ENCODE measurements at regions not wholly inside any gene's neighbourhood (a gene's known extent, or its start where the extent isn't known, plus 50 kb on each side); places are given as distances from the start of the nearest gene placed in this dataset.

- DNase-seq (ENCODE audit: extremely low read depth, low read depth), result no peak
- no peak for TF ChIP-seq CTCF (IDR thresholded peaks at IDR 0.05; ENCODE audit: low read depth, low read length)
Observed at GRCh38 chr2:120629241-120629895, 106.3 kb upstream of the GLI2 start.

GRCh38 chr2:120630031-120630701 is 105.5 kb upstream of the GLI2 start:
- no peak for TF ChIP-seq CTCF (IDR thresholded peaks at IDR 0.05; ENCODE audit: low read depth, low read length)
- DNase-seq (ENCODE audit: extremely low read depth, low read depth), result no peak

GRCh38 chr2:120631236-120631635 is 104.4 kb upstream of the GLI2 start:
- no peak for TF ChIP-seq CTCF (IDR thresholded peaks at IDR 0.05; ENCODE audit: low read depth, low read length)
- no peak for DNase-seq (ENCODE audit: extremely low read depth, low read depth)

- DNase-seq (ENCODE audit: extremely low read depth, low read depth), result no peak
- no peak for TF ChIP-seq CTCF (IDR thresholded peaks at IDR 0.05; ENCODE audit: low read depth, low read length)
Observed at GRCh38 chr2:120631724-120632123, 103.9 kb upstream of the GLI2 start.

- DNase-seq (ENCODE audit: extremely low read depth, low read depth), result no peak
- TF ChIP-seq CTCF (IDR thresholded peaks at IDR 0.05; ENCODE audit: low read depth, low read length), result no peak
Observed at GRCh38 chr2:120632796-120633646, 102.6 kb upstream of the GLI2 start.

- TF ChIP-seq CTCF (IDR thresholded peaks at IDR 0.05; ENCODE audit: low read depth, low read length), result no peak
- no peak for DNase-seq (ENCODE audit: extremely low read depth, low read depth)
Observed at GRCh38 chr2:120634533-120634932, 101.1 kb upstream of the GLI2 start.

- no peak for DNase-seq (ENCODE audit: extremely low read depth, low read depth)
- TF ChIP-seq CTCF (IDR thresholded peaks at IDR 0.05; ENCODE audit: low read depth, low read length), result no peak
Observed at GRCh38 chr2:120635146-120635545, 100.5 kb upstream of the GLI2 start.

Data from AG09319 (cell line).